NT2/D1 (cell line): ENCODE measurements at regions not wholly inside any gene's neighbourhood (a gene's known extent, or its start where the extent isn't known, plus 50 kb on each side); places are given as distances from the start of the nearest gene placed in this dataset.

ENCODE experiments used
- SUZ12 ChIP-seq: IDR thresholded peaks from 2 replicates; pipeline ENCODE4 v1.6.1; 2011; ENCODE audit not compliant: insufficient read length, insufficient read depth; ENCODE audit errors: extremely low read depth
- YY1 ChIP-seq: IDR thresholded peaks from 2 replicates; pipeline ENCODE4 v1.6.1; 2011; ENCODE audit not compliant: insufficient read length, insufficient read depth

DNA sequence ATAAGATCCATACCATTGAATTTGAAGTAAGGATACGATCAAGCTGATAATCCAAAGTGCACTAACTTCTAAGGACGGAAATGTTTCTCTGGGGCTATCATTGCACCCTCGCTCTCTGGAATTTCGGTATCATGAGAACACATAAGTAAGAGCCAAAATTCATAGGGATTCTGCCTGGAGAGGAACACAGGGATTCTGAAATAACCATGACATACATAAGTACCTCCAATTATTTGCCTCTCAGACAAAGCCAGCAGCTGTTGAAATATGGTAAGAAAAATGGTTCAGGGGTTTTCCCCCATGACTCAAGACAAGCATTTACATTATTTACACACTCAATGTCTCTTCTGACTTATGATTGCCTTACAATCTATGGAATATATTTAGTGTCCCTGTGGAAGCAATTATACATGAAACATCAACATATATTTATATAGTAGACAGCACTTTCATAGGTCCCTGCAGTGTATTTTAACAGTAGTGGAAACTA, 1123.6 kb upstream of the SEL1L start:
- TF ChIP-seq YY1 (no peak), SUZ12 (no peak)
